HL-60 (cell line): ENCODE measurements at regions not wholly inside any gene's neighbourhood (a gene's known extent, or its start where the extent isn't known, plus 50 kb on each side); places are given as distances from the start of the nearest gene placed in this dataset.

Source experiments
- DNase-seq, 2 experiments: peaks; one replicate each; pipeline ENCODE4 v3.0.0-alpha.2; 2010 to 2020; ENCODE audit warnings: low read depth in 1 of 2, low spot score in 1 of 2
- H3K27ac ChIP-seq: fragments of 250-450 bp; sonication (Bioruptor Pico); replicated peaks from 2 replicates; pipeline ENCODE4 v1.5.1; 2020; ENCODE audit warnings: mild to moderate bottlenecking, moderate library complexity
- H3K27me3 ChIP-seq: fragments of 250-450 bp; sonication (Bioruptor Pico); 2 replicates; pipeline ENCODE4 v1.5.1; 2021; ENCODE audit warnings: mild to moderate bottlenecking, moderate library complexity; ENCODE audit not compliant: insufficient read depth, poor library complexity, severe bottlenecking
- H3K4me3 ChIP-seq: replicated peaks from 2 replicates; pipeline ENCODE4 v1.5.1; 2011; ENCODE audit warnings: mild to moderate bottlenecking, control low read depth, low read length; ENCODE audit not compliant: insufficient read depth
- GABPA ChIP-seq: IDR thresholded peaks from 2 replicates; pipeline ENCODE4 v1.6.1; 2012; ENCODE audit warnings: low read depth
- POLR2AphosphoS5 ChIP-seq: IDR thresholded peaks from 2 replicates; pipeline ENCODE4 v1.6.1; 2012; ENCODE audit warnings: low read depth
- REST ChIP-seq: IDR thresholded peaks from 2 replicates; pipeline ENCODE4 v1.6.1; 2012; ENCODE audit warnings: low read depth; ENCODE audit not compliant: insufficient replicate concordance
- SPI1 ChIP-seq: IDR thresholded peaks from 2 replicates; pipeline ENCODE4 v1.6.1; 2012; ENCODE audit warnings: low read depth, mild to moderate bottlenecking, borderline replicate concordance
- TF ChIP-seq, protein P1 (sequence below): IDR thresholded peaks from one replicate; pipeline ENCODE4 v1.5.1; 2011; ENCODE audit warnings: low read length, control low read depth, inconsistent platforms; ENCODE audit not compliant: insufficient read depth

GRCh38 chr16:11452298-11452697, 107.0 kb downstream of the RMI2 start:
- H3K4me3 ChIP-seq = no peak overlapping the region
- H3K27ac ChIP-seq = no peak overlapping the region
- TF ChIP-seq REST = no peak
- TF ChIP-seq, protein P1, sequence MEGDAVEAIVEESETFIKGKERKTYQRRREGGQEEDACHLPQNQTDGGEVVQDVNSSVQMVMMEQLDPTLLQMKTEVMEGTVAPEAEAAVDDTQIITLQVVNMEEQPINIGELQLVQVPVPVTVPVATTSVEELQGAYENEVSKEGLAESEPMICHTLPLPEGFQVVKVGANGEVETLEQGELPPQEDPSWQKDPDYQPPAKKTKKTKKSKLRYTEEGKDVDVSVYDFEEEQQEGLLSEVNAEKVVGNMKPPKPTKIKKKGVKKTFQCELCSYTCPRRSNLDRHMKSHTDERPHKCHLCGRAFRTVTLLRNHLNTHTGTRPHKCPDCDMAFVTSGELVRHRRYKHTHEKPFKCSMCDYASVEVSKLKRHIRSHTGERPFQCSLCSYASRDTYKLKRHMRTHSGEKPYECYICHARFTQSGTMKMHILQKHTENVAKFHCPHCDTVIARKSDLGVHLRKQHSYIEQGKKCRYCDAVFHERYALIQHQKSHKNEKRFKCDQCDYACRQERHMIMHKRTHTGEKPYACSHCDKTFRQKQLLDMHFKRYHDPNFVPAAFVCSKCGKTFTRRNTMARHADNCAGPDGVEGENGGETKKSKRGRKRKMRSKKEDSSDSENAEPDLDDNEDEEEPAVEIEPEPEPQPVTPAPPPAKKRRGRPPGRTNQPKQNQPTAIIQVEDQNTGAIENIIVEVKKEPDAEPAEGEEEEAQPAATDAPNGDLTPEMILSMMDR = no peak
- no peak for TF ChIP-seq POLR2AphosphoS5
- no peak for TF ChIP-seq GABPA
- no peak for DNase-seq
- H3K27me3 ChIP-seq = no peaks in the 10 kb centered on the region

GRCh38 chr16:11452746-11453389, 107.6 kb downstream of the RMI2 start:
- H3K4me3 ChIP-seq = no peak overlapping the region
- H3K27me3 ChIP-seq = no peaks in the 10 kb centered on the region
- no peak for TF ChIP-seq SPI1
- TF ChIP-seq, protein P1 = no peak
- TF ChIP-seq REST = no peak
- no peak for TF ChIP-seq GABPA
- no peak for TF ChIP-seq POLR2AphosphoS5
- no peak for DNase-seq
- H3K27ac ChIP-seq = no peak overlapping the region

DNA sequence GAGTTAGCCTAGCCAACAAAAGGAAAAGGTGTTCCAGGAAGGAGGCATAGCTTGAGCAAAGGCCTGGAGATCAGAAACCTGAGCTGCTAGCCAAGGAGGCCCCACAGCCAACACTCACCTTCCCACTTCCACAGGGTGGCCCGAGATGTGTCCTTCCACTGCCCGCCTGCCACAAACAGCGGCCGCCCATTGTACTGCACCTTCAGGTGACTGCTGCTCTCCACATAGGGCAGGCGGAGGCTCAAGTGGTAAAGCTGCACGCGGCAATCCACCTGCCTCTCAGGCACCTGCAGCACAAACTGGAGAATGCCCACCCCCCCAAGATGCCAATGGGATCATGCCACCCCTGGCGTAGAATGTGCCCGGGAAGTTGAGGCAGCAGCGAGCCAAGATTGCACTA, 111.5 kb downstream of the RMI2 start:
- DNase-seq = no peak
- TF ChIP-seq REST (no peak), GABPA (no peak), POLR2AphosphoS5 (no peak), SPI1 (no peak)
- TF ChIP-seq, protein P1 = no peak

More for the DNA sequence above, 111.5 kb downstream of the RMI2 start:
- Histone ChIP-seq H3K27me3 (no peaks in the 10 kb centered on the region), H3K4me3 (no peak overlapping the region), H3K27ac (no peak overlapping the region)
